SU-DHL-6 (cell line): ENCODE measurements at regions not wholly inside any gene's neighbourhood (a gene's known extent, or its start where the extent isn't known, plus 50 kb on each side); places are given as distances from the start of the nearest gene placed in this dataset.

Experiments
- CTCF ChIP-seq: fragments of 200-600 bp; sonication (generic); IDR thresholded peaks from one replicate; pipeline ENCODE4 v1.5.1; 2017; ENCODE audit warnings: antibody characterized with exemption, mild to moderate bottlenecking, low read length, moderate library complexity; ENCODE audit not compliant: insufficient read depth, poor library complexity, severe bottlenecking
- EZH2phosphoT487 ChIP-seq: fragments of 200-600 bp; sonication (generic), shearing (Covaris generic); conservative IDR thresholded peaks from 2 replicates; pipeline ENCODE4 v1.6.1; 2018; ENCODE audit warnings: mild to moderate bottlenecking, antibody characterized with exemption, low read length, moderate library complexity, mixed read lengths

GRCh38 chr15:96959501-96959900 is 629.0 kb downstream of the NR2F2 start:
- TF ChIP-seq CTCF: no peak
- no peak for TF ChIP-seq EZH2phosphoT487
